ENCODE measurements at regions not wholly inside any gene's neighbourhood (a gene's known extent, or its start where the extent isn't known, plus 50 kb on each side); places are given as distances from the start of the nearest gene placed in this dataset.

DNA sequence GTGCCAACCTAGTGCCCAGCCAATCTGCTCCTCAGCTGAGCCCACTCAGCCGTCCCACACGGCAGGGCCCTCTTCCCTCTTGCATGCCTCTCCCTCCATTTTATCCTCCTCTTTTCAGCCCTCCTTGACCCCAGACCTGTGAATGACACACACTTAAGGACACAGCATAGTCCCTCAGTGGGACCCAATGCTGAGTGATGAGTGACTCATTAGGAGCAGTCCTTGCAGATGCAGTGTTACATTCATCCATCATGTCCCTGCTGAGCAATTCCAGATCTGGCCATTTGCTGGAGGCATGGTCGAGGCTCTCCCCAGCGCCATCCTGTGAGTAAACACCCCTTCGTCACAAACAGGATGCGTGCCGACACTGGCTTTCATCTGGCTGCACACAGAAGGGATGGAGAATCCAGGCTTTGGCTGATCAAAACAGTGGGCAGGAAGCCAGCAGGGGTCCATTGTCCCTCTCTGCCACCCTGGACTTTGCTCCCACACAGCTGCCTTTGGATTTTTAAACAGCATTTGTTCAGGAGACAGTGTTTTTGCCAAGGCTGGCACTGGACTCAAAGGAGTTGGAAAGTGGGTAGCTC lies 122.6 kb downstream of the AXIN2 start:
- TF ChIP-seq, protein P1, sequence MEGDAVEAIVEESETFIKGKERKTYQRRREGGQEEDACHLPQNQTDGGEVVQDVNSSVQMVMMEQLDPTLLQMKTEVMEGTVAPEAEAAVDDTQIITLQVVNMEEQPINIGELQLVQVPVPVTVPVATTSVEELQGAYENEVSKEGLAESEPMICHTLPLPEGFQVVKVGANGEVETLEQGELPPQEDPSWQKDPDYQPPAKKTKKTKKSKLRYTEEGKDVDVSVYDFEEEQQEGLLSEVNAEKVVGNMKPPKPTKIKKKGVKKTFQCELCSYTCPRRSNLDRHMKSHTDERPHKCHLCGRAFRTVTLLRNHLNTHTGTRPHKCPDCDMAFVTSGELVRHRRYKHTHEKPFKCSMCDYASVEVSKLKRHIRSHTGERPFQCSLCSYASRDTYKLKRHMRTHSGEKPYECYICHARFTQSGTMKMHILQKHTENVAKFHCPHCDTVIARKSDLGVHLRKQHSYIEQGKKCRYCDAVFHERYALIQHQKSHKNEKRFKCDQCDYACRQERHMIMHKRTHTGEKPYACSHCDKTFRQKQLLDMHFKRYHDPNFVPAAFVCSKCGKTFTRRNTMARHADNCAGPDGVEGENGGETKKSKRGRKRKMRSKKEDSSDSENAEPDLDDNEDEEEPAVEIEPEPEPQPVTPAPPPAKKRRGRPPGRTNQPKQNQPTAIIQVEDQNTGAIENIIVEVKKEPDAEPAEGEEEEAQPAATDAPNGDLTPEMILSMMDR (IDR thresholded peaks at IDR 0.05; ENCODE audit: borderline replicate concordance), result no peak
- Histone ChIP-seq H3K4me3 (no peak overlapping the region), H3K36me3 (no peaks in the 10 kb centered on the region), H3K27ac (replicated peaks) (no peak overlapping the region), H3K9me3 (replicated peaks) (no peaks in the 10 kb centered on the region), H3K4me1 (no peaks in the 10 kb centered on the region), H3K27me3 (ENCODE audit: low read depth) (no peaks in the 10 kb centered on the region)
- DNase-seq, result no peak
- intact Hi-C loops (cut with micrococcal nuclease), result no loop called here

DNA sequence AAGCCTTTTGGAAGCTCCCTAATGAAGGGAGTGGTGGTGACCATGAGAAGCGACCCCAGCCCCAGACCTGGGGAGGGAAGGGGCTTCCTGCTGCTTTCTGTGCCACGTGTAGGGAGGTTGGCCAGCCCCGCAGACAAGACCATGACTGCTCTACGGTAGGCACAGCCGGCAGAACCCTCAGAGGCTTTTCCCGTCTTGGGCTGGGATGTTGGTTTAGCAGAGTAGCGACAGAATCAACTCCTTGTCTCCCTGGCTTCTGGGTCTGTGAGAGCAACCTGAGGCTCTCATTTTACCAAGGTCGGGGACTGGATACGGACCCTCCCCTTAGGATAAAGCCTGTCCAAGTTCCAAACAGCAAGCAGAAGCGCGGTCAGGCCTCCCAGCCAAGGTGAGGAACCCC lies 123.3 kb downstream of the AXIN2 start:
- intact Hi-C loops (cut with micrococcal nuclease), result no loop called here
- Histone ChIP-seq H3K27me3 (ENCODE audit: low read depth) (no peaks in the 10 kb centered on the region), H3K27ac (replicated peaks) (no peak overlapping the region), H3K4me3 (no peak overlapping the region), H3K9me3 (replicated peaks) (no peaks in the 10 kb centered on the region), H3K4me1 (no peaks in the 10 kb centered on the region), H3K36me3 (no peaks in the 10 kb centered on the region)
- no peak for DNase-seq
- TF ChIP-seq, protein P1 (IDR thresholded peaks at IDR 0.05; ENCODE audit: borderline replicate concordance), result no peak

GRCh38 chr17:65436871-65437270 lies 124.6 kb downstream of the AXIN2 start:
- Histone ChIP-seq H3K4me1 (no peaks in the 10 kb centered on the region), H3K4me3 (no peak overlapping the region), H3K27ac (replicated peaks) (no peak overlapping the region), H3K9me3 (replicated peaks) (peaks cover 3% of the 10 kb centered on the region), H3K27me3 (ENCODE audit: low read depth) (no peaks in the 10 kb centered on the region), H3K36me3 (no peaks in the 10 kb centered on the region)
- TF ChIP-seq, protein P1 (IDR thresholded peaks at IDR 0.05; ENCODE audit: borderline replicate concordance), result no peak
- DNase-seq, result no peak
- intact Hi-C loops (cut with micrococcal nuclease), result no loop called here

DNA sequence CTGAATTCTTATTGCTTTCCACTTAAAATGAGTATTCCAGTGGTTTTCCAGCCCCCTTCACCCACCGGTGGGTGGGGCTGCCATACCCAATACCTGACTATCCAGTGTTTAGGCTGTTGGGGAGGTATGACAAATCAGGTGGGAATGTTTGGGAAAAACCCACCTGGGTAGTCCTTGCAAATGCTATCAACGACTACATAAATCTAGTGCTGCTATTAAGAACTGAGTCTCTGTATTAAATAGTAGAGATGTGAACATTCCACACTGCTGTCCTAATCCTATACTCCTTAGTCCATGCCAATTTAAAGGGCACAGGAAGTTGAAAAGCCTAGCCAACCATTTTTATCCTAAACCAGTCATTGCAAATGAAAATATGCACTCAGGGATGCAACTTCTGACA lies 126.6 kb downstream of the AXIN2 start:
- peaks cover 6% of the 10 kb centered on the region for H3K4me1 ChIP-seq
- TF ChIP-seq, protein P1 (IDR thresholded peaks at IDR 0.05; ENCODE audit: borderline replicate concordance), result no peak
- no peaks in the 10 kb centered on the region for H3K27me3 ChIP-seq (ENCODE audit: low read depth)
- intact Hi-C loops (cut with micrococcal nuclease), result no loop called here
- H3K4me3 ChIP-seq, result no peak overlapping the region
- no peak overlapping the region for H3K27ac ChIP-seq (replicated peaks)
- no peak for DNase-seq
- H3K9me3 ChIP-seq (replicated peaks), result peaks cover 3% of the 10 kb centered on the region
- no peaks in the 10 kb centered on the region for H3K36me3 ChIP-seq

DNA sequence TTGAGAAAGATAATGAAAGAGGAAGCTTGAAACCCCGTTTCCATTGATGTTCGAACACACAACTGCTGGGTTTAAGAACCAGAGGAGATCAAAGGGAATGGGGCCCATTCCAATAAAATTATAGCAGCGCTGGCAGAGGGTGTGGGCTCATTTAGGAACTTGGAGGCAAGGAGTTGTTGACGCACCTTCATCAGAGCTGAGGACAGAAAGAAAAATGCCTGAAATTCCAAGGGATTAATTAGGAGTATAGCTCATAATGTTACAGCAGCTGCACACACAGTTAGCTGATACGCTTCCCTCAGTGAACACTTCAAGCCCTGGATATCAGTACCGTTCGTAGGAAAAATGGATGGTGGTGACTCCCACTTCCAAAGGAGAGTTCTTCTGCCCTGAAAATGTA lies 127.2 kb downstream of the AXIN2 start:
- Histone ChIP-seq H3K27me3 (ENCODE audit: low read depth) (no peaks in the 10 kb centered on the region), H3K9me3 (replicated peaks) (peaks cover 3% of the 10 kb centered on the region), H3K27ac (replicated peaks) (no peak overlapping the region), H3K4me1 (peaks cover 6% of the 10 kb centered on the region), H3K4me3 (no peak overlapping the region), H3K36me3 (no peaks in the 10 kb centered on the region)
- TF ChIP-seq, protein P1 (IDR thresholded peaks at IDR 0.05; ENCODE audit: borderline replicate concordance), result no peak
- intact Hi-C loops (cut with micrococcal nuclease), result no loop called here
- DNase-seq, result no peak

Data from left ventricle myocardium inferior (tissue), 1 donor.